Adrenal gland (tissue), 9 donors: ENCODE measurements at regions not wholly inside any gene's neighbourhood (a gene's known extent, or its start where the extent isn't known, plus 50 kb on each side); places are given as distances from the start of the nearest gene placed in this dataset.

ENCODE experiments used
- DNase-seq, 7 donors: peaks; one replicate each; pipeline ENCODE4 v3.0.0-alpha.2; 2019 to 2020
- H3K27ac ChIP-seq, 5 donors: fragments of 200-600 bp; sonication (generic) in 4 of 5; 1 replicate in 3 of 5; 2 replicates in 2 of 5; pipeline versions ENCODE4 v1.5.1 to v1.8.0; 2016 to 2020; ENCODE audit warnings: mild to moderate bottlenecking in 1 of 5
- H3K27me3 ChIP-seq: fragments of 200-600 bp; 2 replicates; pipeline ENCODE4 v1.8.0; 2021
- H3K36me3 ChIP-seq, 2 donors: fragments of 200-600 bp; replicated peaks in 1 of 2; 1 replicate in 1 of 2; 2 replicates in 1 of 2; pipeline versions ENCODE4 v1.5.1 to v1.8.0; 2018 to 2022
- H3K4me1 ChIP-seq, 2 donors: fragments of 200-600 bp; replicated peaks in 1 of 2; 1 replicate in 1 of 2; 2 replicates in 1 of 2; pipeline versions ENCODE4 v1.5.1 to v1.8.0; 2018 to 2021
- H3K4me3 ChIP-seq, 4 donors: fragments of 200-600 bp; sonication (generic) in 3 of 4; one replicate each; pipeline ENCODE4 v1.5.1; 2016 to 2018
- H3K9me3 ChIP-seq, 3 donors: fragments of 200-600 bp; sonication (generic) in 1 of 3; replicated peaks in 1 of 3; 1 replicate in 2 of 3; 2 replicates in 1 of 3; pipeline versions ENCODE4 v1.5.1 to v1.8.0; 2016 to 2021
- POLR2A ChIP-seq, 2 donors: fragments of 450-650 bp; IDR thresholded peaks; one replicate each; pipeline ENCODE4 v1.6.1; 2017; ENCODE audit warnings: antibody characterized with exemption in 2 of 2, mild to moderate bottlenecking in 2 of 2, moderate library complexity in 1 of 2
- WGBS, 4 donors: extraction: QIAGEN DNeasy Blood & Tissue Kit in 2 of 4; methylation state at CpG; one replicate each; pipeline versions ENCODE4 v1.1.5 to v1.1.7; 2013 to 2017; 5-methylcytosine and 5-hydroxymethylcytosine counted together
- intact Hi-C, 2 donors: fragments of 100-400 bp; cut with DNase I; formaldehyde crosslinking; loops; one replicate each; pipeline versions ENCODE4 v1.14.1 to v1.15.0; 2022 to 2023
- TF ChIP-seq, protein P1 (sequence below), 6 experiments: fragments of 450-650 bp in 4 of 6; fragments of 200-600 bp in 2 of 6; sonication (generic) in 1 of 6; IDR thresholded peaks; 1 replicate in 5 of 6; 2 replicates in 1 of 6; pipeline versions ENCODE4 v1.5.1 to v1.8.0; 2016 to 2021; ENCODE audit warnings: antibody characterized with exemption in 6 of 6, mild to moderate bottlenecking in 2 of 6, moderate library complexity in 1 of 6
- donor health status: healthy with polysubstance abuse.
- donor health status: Bipolar disorder and iron deficiency.
- donor health status: DM: yes; HTN: yes; CAD: no.
- donor health status: DM: no; HTN: no; CAD: no.
- donor health status: DM: no; HTN: no; CAD: no.

DNA sequence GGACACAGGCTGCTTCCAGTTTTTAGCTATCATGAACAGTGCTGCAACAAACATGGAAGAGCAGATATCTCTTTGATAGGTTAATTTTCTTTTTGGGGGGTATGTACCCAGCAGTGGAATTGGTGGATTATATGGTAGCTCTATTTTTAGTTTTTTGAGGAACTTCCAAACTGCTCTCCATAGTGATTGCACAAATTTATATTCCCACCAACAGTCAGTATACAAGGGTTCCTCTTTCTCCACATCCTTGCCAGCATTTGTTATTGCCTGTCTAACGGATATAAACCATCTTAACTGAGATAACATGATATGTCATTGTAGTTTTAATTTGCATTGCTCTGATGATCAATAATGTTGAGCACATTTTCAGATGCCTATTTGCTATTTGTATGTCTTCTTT lies 237.6 kb downstream of the MMUT start:
- Histone ChIP-seq H3K4me1 (no peaks in the 10 kb centered on the region), H3K4me3 (no peak overlapping the region), H3K27ac (no peak overlapping the region), H3K27me3 (no peaks in the 10 kb centered on the region), H3K36me3 (no peaks in the 10 kb centered on the region), H3K9me3 (peaks cover 0 to 5% (median 5%) of the 10 kb centered on the region in 3 donors)
- TF ChIP-seq, protein P1, sequence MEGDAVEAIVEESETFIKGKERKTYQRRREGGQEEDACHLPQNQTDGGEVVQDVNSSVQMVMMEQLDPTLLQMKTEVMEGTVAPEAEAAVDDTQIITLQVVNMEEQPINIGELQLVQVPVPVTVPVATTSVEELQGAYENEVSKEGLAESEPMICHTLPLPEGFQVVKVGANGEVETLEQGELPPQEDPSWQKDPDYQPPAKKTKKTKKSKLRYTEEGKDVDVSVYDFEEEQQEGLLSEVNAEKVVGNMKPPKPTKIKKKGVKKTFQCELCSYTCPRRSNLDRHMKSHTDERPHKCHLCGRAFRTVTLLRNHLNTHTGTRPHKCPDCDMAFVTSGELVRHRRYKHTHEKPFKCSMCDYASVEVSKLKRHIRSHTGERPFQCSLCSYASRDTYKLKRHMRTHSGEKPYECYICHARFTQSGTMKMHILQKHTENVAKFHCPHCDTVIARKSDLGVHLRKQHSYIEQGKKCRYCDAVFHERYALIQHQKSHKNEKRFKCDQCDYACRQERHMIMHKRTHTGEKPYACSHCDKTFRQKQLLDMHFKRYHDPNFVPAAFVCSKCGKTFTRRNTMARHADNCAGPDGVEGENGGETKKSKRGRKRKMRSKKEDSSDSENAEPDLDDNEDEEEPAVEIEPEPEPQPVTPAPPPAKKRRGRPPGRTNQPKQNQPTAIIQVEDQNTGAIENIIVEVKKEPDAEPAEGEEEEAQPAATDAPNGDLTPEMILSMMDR (IDR thresholded peaks at IDR 0.05) = no peak
- no peak for TF ChIP-seq POLR2A (IDR thresholded peaks at IDR 0.05)
- intact Hi-C loops = no loop called here
- WGBS, 4 donors = 63 to 80% (median 67%) methylated on average over 1 of the region's 1 CpG
- no peak for DNase-seq

DNA sequence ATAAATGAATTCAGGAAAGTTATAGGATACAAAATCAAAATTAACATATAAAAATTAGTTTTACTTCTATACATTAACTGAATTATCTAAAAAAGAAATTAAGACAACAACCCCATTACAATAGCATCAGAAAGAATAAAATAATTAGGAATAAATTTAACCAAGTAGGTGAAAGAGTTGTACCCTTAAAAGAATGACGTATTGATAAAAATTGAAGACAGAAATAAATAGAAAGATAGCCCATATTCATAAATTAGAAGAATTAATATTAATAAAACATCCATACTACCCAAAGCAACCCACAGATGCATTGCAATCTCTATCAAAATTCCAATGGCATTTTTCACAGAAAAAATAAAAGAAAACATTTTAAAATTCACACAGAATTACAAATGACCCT lies 242.8 kb downstream of the MMUT start:
- WGBS, 4 donors = 58 to 78% (median 64%) methylated on average over 1 of the region's 1 CpG
- no peak overlapping the region for H3K4me3 ChIP-seq
- no peak for DNase-seq
- H3K4me1 ChIP-seq = no peaks in the 10 kb centered on the region
- H3K27ac ChIP-seq = no peak overlapping the region
- intact Hi-C loops = no loop called here
- peaks cover 0 to 5% (median 4%) of the 10 kb centered on the region in 3 donors for H3K9me3 ChIP-seq
- TF ChIP-seq, protein P1 (IDR thresholded peaks at IDR 0.05) = no peak
- no peak for TF ChIP-seq POLR2A (IDR thresholded peaks at IDR 0.05)
- no peaks in the 10 kb centered on the region for H3K36me3 ChIP-seq
- no peaks in the 10 kb centered on the region for H3K27me3 ChIP-seq

DNA sequence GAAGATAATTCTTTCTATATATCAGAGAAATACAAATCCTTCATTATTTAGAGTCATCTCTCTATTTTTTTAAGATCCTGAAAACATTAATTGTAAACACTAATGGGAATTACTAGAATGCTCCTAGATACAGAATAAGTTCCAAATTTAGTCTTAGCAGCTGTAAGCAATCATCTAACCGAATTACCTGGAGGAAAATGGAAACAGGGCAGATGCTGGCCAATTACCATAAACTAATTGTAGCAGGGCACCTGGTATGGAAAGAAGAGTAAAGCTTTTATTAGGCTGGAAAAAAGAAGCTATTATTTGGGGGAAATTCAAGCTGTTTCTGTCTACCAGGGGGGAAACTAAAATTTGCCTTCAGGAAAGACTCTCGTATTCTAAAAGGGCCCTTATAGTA lies 257.5 kb downstream of the MMUT start:
- no peaks in the 10 kb centered on the region for H3K4me1 ChIP-seq
- H3K9me3 ChIP-seq = no peaks in the 10 kb centered on the region
- intact Hi-C loops = no loop called here
- H3K36me3 ChIP-seq = no peaks in the 10 kb centered on the region
- 64 to 76% (median 75%) methylated on average over 2 of the region's 2 CpGs for WGBS, 4 donors
- no peak overlapping the region for H3K27ac ChIP-seq
- no peak overlapping the region for H3K4me3 ChIP-seq
- TF ChIP-seq, protein P1 (IDR thresholded peaks at IDR 0.05) = no peak
- no peak for TF ChIP-seq POLR2A (IDR thresholded peaks at IDR 0.05)
- no peaks in the 10 kb centered on the region for H3K27me3 ChIP-seq
- DNase-seq = no peak

DNA sequence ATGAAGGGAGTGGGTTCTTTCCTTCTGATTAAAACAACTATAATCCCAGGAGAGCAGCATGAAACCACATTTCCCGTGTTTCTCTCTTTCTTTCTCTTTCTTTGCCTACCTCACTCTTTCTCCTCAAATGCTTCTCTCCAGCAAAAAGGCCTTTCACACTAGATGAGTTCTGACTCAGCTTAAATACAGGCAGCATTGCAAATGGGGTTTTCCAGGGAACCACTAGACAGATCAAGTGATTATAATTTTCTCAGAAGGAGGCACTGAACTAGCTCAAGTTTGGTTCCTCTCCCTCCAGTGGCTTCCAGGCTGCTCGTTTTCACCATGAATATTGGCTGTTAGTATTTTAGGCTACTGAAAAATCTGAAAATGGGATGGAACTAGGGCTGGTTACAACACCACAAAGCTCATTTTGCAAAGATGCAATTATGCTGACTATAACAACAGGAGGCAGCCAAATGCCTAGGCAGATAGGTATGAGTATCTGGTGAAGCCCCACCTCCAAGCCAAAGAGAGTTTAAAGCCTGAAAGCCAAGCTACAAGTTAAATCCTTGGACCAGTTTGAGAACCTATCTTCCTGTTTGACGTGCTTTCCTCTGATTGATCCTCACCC lies 260.0 kb downstream of the MMUT start:
- intact Hi-C loops = no loop called here
- Histone ChIP-seq H3K4me3 (no peak overlapping the region), H3K27me3 (no peaks in the 10 kb centered on the region), H3K9me3 (no peaks in the 10 kb centered on the region), H3K27ac (no peak overlapping the region), H3K4me1 (no peaks in the 10 kb centered on the region), H3K36me3 (no peaks in the 10 kb centered on the region)
- TF ChIP-seq, protein P1 (IDR thresholded peaks at IDR 0.05) = no peak
- TF ChIP-seq POLR2A (IDR thresholded peaks at IDR 0.05) = no peak
- no peak for DNase-seq
- WGBS, 4 donors = 47 to 59% (median 52%) methylated on average over 3 of the region's 3 CpGs
